Prostate gland (tissue), 2 donors: ENCODE measurements at regions not wholly inside any gene's neighbourhood (a gene's known extent, or its start where the extent isn't known, plus 50 kb on each side); places are given as distances from the start of the nearest gene placed in this dataset.
A peak's percentile ranks its signal among the peaks of the same experiment; 100 is the strongest.

Source experiments
- DNase-seq: peaks from one replicate; pipeline ENCODE4 v3.0.0-alpha.2; 2019; ENCODE audit warnings: low spot score
- H3K27ac ChIP-seq, 2 donors: fragments of 200-600 bp; sonication (generic); 2 replicates each; pipeline ENCODE4 v1.5.1; 2017 to 2019
- H3K27me3 ChIP-seq: fragments of 200-600 bp; sonication (generic); replicated peaks from 2 replicates; pipeline ENCODE4 v1.5.1; 2019; ENCODE audit not compliant: insufficient read depth
- H3K36me3 ChIP-seq, 2 donors: fragments of 200-600 bp; sonication (generic); 1 replicate in 1 of 2; 2 replicates in 1 of 2; pipeline versions ENCODE4 v1.5.1 to v1.8.1; 2017 to 2019
- H3K4me1 ChIP-seq: fragments of 200-600 bp; sonication (generic); replicated peaks from 2 replicates; pipeline ENCODE4 v1.5.1; 2019
- H3K4me3 ChIP-seq, 2 donors: fragments of 200-600 bp; sonication (generic); 2 replicates each; pipeline ENCODE4 v1.5.1; 2017 to 2019
- H3K9me3 ChIP-seq: fragments of 200-600 bp; sonication (generic); 2 replicates; pipeline ENCODE4 v1.5.1; 2017
- POLR2A ChIP-seq: fragments of 450-650 bp; IDR thresholded peaks from one replicate; pipeline ENCODE4 v1.6.1; 2016; ENCODE audit warnings: antibody characterized with exemption, mild to moderate bottlenecking
- POLR2AphosphoS5 ChIP-seq: sonication (generic); formaldehyde crosslinking; IDR thresholded peaks from one replicate; pipeline ENCODE4 v1.6.1; 2017; ENCODE audit warnings: antibody characterized with exemption
- WGBS: methylation state at CpG from one replicate; pipeline ENCODE4 v1.1.5; 2018; 5-methylcytosine and 5-hydroxymethylcytosine counted together
- intact Hi-C: fragments of 100-400 bp; cut with DNase I; formaldehyde crosslinking; loops from one replicate; pipeline ENCODE4 v1.14.2; 2022
- TF ChIP-seq, protein P1 (sequence below), 4 experiments: fragments of 200-600 bp in 2 of 4; fragments of 450-650 bp in 2 of 4; sonication (generic) in 2 of 4; IDR thresholded peaks; 1 replicate in 3 of 4; 2 replicates in 1 of 4; pipeline ENCODE4 v1.5.1; 2016 to 2019; ENCODE audit warnings: antibody characterized with exemption in 4 of 4, mild to moderate bottlenecking in 2 of 4, moderate library complexity in 2 of 4

DNA sequence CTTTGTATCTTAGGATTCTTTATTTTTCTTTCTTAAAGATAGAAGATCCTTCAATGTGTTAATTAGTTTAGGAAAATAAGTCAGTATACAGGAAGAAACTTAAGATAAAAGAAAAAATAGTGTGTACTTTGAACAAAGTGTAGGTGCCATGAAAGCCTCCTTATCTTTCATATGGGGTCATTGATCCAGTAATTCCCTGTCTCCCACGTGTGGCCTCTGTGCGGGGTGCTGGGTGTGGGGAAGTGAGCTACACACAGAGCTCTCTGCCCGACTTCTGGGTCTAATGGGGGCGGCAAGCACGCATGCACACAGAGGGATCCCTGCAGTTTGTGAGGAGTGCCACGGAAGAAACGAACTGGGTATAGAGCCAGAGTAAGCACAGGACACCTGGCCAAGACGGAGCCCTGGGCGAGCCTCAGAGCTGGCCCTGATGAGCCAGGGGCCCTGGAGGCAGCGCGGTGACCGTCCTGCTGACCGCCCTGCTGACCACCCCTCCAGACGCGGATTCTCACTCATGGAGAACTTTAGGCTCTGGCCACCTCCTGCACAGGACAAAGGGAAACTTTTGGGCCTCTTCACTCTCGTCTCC is 253.5 kb downstream of the ACKR3 start:
- Histone ChIP-seq H3K4me3 (no peak overlapping the region), H3K9me3 (no peaks in the 10 kb centered on the region), H3K36me3 (no peaks in the 10 kb centered on the region), H3K27ac (no peak overlapping the region), H3K4me1 (no peaks in the 10 kb centered on the region), H3K27me3 (peaks cover under 1% of the 10 kb centered on the region)
- intact Hi-C loops = no loop called here
- WGBS = 81% methylated on average over 16 of the region's 16 CpGs
- no peak for TF ChIP-seq POLR2AphosphoS5
- TF ChIP-seq, protein P1, sequence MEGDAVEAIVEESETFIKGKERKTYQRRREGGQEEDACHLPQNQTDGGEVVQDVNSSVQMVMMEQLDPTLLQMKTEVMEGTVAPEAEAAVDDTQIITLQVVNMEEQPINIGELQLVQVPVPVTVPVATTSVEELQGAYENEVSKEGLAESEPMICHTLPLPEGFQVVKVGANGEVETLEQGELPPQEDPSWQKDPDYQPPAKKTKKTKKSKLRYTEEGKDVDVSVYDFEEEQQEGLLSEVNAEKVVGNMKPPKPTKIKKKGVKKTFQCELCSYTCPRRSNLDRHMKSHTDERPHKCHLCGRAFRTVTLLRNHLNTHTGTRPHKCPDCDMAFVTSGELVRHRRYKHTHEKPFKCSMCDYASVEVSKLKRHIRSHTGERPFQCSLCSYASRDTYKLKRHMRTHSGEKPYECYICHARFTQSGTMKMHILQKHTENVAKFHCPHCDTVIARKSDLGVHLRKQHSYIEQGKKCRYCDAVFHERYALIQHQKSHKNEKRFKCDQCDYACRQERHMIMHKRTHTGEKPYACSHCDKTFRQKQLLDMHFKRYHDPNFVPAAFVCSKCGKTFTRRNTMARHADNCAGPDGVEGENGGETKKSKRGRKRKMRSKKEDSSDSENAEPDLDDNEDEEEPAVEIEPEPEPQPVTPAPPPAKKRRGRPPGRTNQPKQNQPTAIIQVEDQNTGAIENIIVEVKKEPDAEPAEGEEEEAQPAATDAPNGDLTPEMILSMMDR (IDR thresholded peaks at IDR 0.05) = no peak
- no peak for TF ChIP-seq POLR2A
- no peak for DNase-seq

DNA sequence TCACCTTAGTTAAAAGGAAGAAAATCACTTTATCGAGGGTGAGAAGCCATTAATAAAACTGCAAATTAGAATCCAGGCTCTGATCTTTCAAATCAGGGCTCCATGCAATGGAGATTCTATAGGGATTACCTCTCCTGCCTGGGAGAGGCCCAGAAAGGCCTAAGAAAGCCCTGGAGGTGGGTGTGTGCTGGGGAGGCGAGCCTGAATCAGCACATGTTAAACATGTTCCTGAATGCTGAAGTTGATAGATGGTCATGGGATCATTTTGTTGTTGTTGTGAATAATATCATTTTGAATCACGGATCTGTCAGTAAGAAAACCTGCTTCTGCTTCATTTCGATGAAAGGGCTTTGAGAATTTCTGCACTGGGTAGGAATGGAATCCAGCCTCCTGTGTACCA is 254.3 kb downstream of the ACKR3 start:
- H3K4me3 ChIP-seq = no peak overlapping the region
- DNase-seq = no peak
- no peak overlapping the region for H3K27ac ChIP-seq
- H3K36me3 ChIP-seq = no peaks in the 10 kb centered on the region
- no peaks in the 10 kb centered on the region for H3K4me1 ChIP-seq
- H3K9me3 ChIP-seq = no peaks in the 10 kb centered on the region
- H3K27me3 ChIP-seq = no peaks in the 10 kb centered on the region
- TF ChIP-seq, protein P1 (IDR thresholded peaks at IDR 0.05) = no peak
- TF ChIP-seq POLR2A = no peak
- TF ChIP-seq POLR2AphosphoS5 = no peak
- WGBS = 69% methylated on average over 4 of the region's 4 CpGs
- intact Hi-C loops = no loop called here

DNA sequence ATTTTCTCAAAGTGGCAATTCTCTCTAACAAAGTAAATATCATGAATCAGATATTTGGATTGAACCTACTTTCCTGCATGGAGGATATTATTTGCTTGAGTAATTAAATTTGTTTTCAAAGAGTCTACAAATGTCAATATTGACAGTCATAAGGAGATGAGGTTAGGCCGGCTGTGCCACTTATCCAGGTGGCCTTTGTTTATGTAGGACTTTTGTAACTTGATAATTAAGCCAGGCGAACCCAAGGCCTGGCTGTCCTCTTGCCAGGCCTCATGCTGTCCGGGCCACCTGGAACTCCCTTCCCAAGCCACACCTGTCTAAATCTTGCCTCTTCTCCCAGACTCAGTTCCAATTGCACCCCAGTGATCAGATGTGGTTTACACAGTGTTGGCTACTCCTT is 255.2 kb downstream of the ACKR3 start:
- DNase-seq = peak; percentile 85
- TF ChIP-seq POLR2AphosphoS5 = peak; percentile 93
- TF ChIP-seq, protein P1 (IDR thresholded peaks at IDR 0.05) = no peak
- no peak overlapping the region for H3K27ac ChIP-seq
- H3K4me3 ChIP-seq = no peak overlapping the region
- intact Hi-C loops = no loop called here
- no peaks in the 10 kb centered on the region for H3K9me3 ChIP-seq
- WGBS = 42% methylated on average over 3 of the region's 3 CpGs
- no peaks in the 10 kb centered on the region for H3K36me3 ChIP-seq
- no peaks in the 10 kb centered on the region for H3K27me3 ChIP-seq
- H3K4me1 ChIP-seq = no peaks in the 10 kb centered on the region

DNA sequence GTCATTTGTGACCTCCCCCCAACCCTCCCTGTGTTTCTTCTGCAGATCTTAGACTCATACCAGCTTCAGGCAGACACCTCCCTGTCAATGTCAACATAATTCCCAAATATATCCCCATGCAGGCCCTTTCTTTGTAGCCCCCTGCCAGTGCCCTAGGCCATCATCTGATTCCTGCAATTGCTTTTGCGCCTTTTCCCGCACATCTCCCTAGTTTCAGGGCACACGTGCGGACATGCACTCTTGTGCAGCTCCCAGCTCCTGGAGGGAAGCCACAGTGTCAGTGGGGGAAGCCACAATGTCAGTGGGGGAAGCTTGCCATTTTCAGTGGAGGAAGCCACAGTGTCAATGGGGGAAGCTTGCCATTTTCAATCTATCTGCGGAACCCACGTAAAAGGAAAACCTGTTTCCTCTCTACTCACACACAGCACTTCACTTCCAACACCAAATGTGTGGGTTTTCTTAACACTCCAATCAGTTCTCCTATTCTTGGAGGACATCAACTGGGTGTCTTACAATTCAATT is 256.4 kb downstream of the ACKR3 start:
- no peaks in the 10 kb centered on the region for H3K4me1 ChIP-seq
- no peaks in the 10 kb centered on the region for H3K9me3 ChIP-seq
- intact Hi-C loops = no loop called here
- TF ChIP-seq POLR2AphosphoS5 (no peak), POLR2A (no peak)
- TF ChIP-seq, protein P1 (IDR thresholded peaks at IDR 0.05) = no peak
- WGBS = 80% methylated on average over 6 of the region's 6 CpGs
- no peaks in the 10 kb centered on the region for H3K27me3 ChIP-seq
- H3K4me3 ChIP-seq = no peak overlapping the region
- no peak for DNase-seq
- H3K27ac ChIP-seq = no peak overlapping the region
- H3K36me3 ChIP-seq = no peaks in the 10 kb centered on the region

DNA sequence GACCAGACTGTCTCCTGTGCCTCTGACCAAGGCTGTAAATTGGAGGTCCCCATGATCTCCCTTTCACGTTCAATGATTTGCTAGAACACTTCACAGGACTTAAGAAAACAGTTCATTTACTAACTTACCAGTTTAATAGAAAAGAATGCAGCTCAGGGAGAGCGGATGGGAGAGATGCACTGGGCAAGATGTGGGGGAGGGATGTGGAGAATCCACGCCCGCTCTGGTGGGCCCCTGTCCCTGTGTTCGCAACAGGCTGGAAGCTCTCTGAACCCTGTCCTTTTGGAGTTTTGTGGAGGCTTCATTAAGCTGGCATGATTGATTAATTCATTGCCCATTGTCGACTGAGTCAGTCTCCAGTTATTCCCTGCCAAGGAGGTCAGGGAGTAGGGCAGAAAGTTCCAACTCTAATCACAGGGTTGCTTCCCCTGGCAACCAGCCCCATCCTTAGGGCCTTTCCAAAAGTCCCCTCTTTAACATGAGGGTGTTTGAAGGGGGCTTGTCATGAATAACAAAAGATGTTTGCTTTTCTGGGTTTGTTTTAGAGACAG is 257.1 kb downstream of the ACKR3 start:
- H3K4me1 ChIP-seq = no peaks in the 10 kb centered on the region
- TF ChIP-seq POLR2A (no peak), POLR2AphosphoS5 (no peak)
- TF ChIP-seq, protein P1 (IDR thresholded peaks at IDR 0.05) = no peak
- H3K9me3 ChIP-seq = no peaks in the 10 kb centered on the region
- DNase-seq = no peak
- H3K27ac ChIP-seq = no peak overlapping the region
- no peaks in the 10 kb centered on the region for H3K27me3 ChIP-seq
- H3K36me3 ChIP-seq = no peaks in the 10 kb centered on the region
- no peak overlapping the region for H3K4me3 ChIP-seq
- intact Hi-C loops = no loop called here
- 87% methylated on average over 6 of the region's 6 CpGs for WGBS
